Gastroesophageal sphincter (tissue), 3 donors: ENCODE measurements at regions not wholly inside any gene's neighbourhood (a gene's known extent, or its start where the extent isn't known, plus 50 kb on each side); places are given as distances from the start of the nearest gene placed in this dataset.

Experiments
- POLR2A ChIP-seq, 2 donors: fragments of 450-650 bp; IDR thresholded peaks; one replicate each; pipeline ENCODE4 v1.6.1; 2017; ENCODE audit warnings: antibody characterized with exemption in 2 of 2, mild to moderate bottlenecking in 2 of 2, moderate library complexity in 1 of 2
- POLR2AphosphoS5 ChIP-seq: sonication (generic); formaldehyde crosslinking; IDR thresholded peaks from one replicate; pipeline ENCODE4 v1.6.1; 2017; ENCODE audit warnings: antibody characterized with exemption
- TF ChIP-seq, protein P1 (sequence below), 4 experiments: fragments of 200-600 bp in 2 of 4; fragments of 450-650 bp in 2 of 4; sonication (generic) in 1 of 4; IDR thresholded peaks; one replicate each; pipeline ENCODE4 v1.5.1; 2017 to 2019; ENCODE audit warnings: antibody characterized with exemption in 4 of 4, mild to moderate bottlenecking in 2 of 4, moderate library complexity in 2 of 4

- TF ChIP-seq, protein P1, sequence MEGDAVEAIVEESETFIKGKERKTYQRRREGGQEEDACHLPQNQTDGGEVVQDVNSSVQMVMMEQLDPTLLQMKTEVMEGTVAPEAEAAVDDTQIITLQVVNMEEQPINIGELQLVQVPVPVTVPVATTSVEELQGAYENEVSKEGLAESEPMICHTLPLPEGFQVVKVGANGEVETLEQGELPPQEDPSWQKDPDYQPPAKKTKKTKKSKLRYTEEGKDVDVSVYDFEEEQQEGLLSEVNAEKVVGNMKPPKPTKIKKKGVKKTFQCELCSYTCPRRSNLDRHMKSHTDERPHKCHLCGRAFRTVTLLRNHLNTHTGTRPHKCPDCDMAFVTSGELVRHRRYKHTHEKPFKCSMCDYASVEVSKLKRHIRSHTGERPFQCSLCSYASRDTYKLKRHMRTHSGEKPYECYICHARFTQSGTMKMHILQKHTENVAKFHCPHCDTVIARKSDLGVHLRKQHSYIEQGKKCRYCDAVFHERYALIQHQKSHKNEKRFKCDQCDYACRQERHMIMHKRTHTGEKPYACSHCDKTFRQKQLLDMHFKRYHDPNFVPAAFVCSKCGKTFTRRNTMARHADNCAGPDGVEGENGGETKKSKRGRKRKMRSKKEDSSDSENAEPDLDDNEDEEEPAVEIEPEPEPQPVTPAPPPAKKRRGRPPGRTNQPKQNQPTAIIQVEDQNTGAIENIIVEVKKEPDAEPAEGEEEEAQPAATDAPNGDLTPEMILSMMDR (IDR thresholded peaks at IDR 0.05), result no peak
- TF ChIP-seq POLR2A (IDR thresholded peaks at IDR 0.05) (no peak), POLR2AphosphoS5 (no peak)
Measured at GRCh38 chr11:70656252-70656651, 257.9 kb downstream of the CTTN start.
